NCI-H2081 treated with DMSO at 0.1 percent for 48 hours (cell line): ENCODE measurements at regions not wholly inside any gene's neighbourhood (a gene's known extent, or its start where the extent isn't known, plus 50 kb on each side); places are given as distances from the start of the nearest gene placed in this dataset.

Experiments used
- DNase-seq: peaks from one replicate; lab custom pipeline; 2025; lab: John Stamatoyannopoulos, UW

- DNase-seq = no peak
Measured at GRCh38 chr14:38113546-38113945, 94.2 kb upstream of the SSTR1 start.

- no peak for DNase-seq
Measured at GRCh38 chr14:38116895-38117294, 90.8 kb upstream of the SSTR1 start.

- no peak for DNase-seq
Measured at GRCh38 chr14:38120109-38120508, 87.6 kb upstream of the SSTR1 start.

- no peak for DNase-seq
Measured at GRCh38 chr14:38121320-38122020, 86.2 kb upstream of the SSTR1 start.

- no peak for DNase-seq
Measured at GRCh38 chr14:38122241-38122640, 85.5 kb upstream of the SSTR1 start.

GRCh38 chr14:38124506-38124905 is 83.2 kb upstream of the SSTR1 start:
- DNase-seq = no peak

- peak; percentile 94 for DNase-seq
Measured at GRCh38 chr14:38125481-38126037, 82.1 kb upstream of the SSTR1 start.

GRCh38 chr14:38127356-38127755 is 80.3 kb upstream of the SSTR1 start:
- no peak for DNase-seq

- no peak for DNase-seq
Measured at GRCh38 chr14:38127784-38128183, 79.9 kb upstream of the SSTR1 start.

- DNase-seq = no peak
Measured at GRCh38 chr14:38128640-38129039, 79.1 kb upstream of the SSTR1 start.

- no peak for DNase-seq
Measured at GRCh38 chr14:38129192-38129591, 78.5 kb upstream of the SSTR1 start.

- DNase-seq = no peak
Measured at GRCh38 chr14:38129705-38130104, 78.0 kb upstream of the SSTR1 start.

- no peak for DNase-seq
Measured at GRCh38 chr14:38134416-38135030, 73.2 kb upstream of the SSTR1 start.

- DNase-seq = no peak
Measured at GRCh38 chr14:38135106-38135867, 72.4 kb upstream of the SSTR1 start.

- no peak for DNase-seq
Measured at GRCh38 chr14:38137005-38137404, 70.7 kb upstream of the SSTR1 start.

- DNase-seq = no peak
Measured at GRCh38 chr14:38138473-38139138, 69.1 kb upstream of the SSTR1 start.

GRCh38 chr14:38139926-38140325 is 67.8 kb upstream of the SSTR1 start:
- no peak for DNase-seq

- no peak for DNase-seq
Measured at GRCh38 chr14:38143170-38143569, 64.5 kb upstream of the SSTR1 start.

- no peak for DNase-seq
Measured at GRCh38 chr14:38143659-38144505, 63.8 kb upstream of the SSTR1 start.

GRCh38 chr14:38145142-38145541 is 62.6 kb upstream of the SSTR1 start:
- DNase-seq = no peak

- DNase-seq = no peak
Measured at GRCh38 chr14:38150075-38150474, 57.6 kb upstream of the SSTR1 start.
